H4 (cell line): ENCODE measurements at regions not wholly inside any gene's neighbourhood (a gene's known extent, or its start where the extent isn't known, plus 50 kb on each side); places are given as distances from the start of the nearest gene placed in this dataset.
A peak's percentile ranks its signal among the peaks of the same experiment; 100 is the strongest.

Source experiments
- DNase-seq: peaks from one replicate; pipeline ENCODE4 v3.0.0-alpha.2; 2015; ENCODE audit warnings: low spot score

- no peak for DNase-seq
These were observed 65.8 kb downstream of the ETAA1 start for GRCh38 chr2:67462738-67463496.

DNA sequence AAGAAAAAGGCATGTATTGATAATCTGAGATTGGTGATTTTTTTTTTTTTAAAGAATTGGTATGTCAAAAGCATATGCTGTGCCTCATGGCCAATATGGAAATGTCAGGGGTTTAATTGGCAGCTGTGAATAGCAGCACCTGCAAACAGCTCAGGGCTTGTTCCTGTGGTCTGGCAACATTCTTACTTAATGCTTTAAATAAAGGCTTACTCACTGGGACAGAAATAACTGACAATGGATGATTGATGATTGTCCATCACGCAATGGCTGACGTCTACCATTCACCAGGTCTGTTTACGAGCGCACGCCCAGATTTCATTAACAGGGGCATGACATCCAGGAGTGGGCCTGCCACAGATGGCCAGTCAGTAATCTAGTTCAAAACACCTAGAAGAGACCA is 66.7 kb downstream of the ETAA1 start:
- DNase-seq, result no peak

DNA sequence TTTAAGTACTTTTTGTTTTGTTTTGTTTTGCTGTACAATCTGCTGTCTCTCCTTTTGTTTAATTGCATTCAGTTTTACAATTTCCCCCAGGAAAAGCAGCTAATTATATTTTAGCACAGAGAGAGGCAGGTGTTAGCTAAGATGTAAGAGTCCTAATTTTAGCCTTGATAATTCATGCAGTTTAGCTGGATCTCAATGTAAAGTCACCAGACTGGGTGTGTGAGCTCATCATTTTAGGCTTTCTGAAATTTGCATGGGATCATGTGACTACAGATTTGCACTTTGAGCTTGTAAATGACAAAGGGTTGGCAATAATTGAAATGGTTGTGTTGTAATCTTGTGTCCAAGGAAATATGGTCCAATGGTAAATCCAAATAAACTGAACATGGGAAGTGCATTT is 68.5 kb downstream of the ETAA1 start:
- no peak for DNase-seq

DNA sequence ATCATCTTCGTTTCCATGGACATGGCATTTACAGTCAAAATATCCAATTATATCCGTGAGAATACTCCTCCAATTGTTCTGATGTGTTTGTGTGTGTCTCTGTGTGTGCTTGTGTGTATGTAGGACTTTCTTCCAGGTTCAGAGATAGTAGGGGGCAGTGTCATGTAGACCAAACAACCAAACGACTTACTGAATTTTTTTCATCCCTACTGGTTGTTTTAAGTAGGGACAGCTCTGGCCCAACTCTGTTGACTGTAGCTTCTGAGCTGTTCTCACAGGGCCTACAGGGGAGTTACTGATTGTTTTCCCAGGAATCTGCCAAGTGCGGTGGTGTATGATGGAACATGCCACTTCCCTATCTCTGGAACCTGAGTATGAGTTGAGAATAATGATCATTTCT is 69.6 kb downstream of the ETAA1 start:
- no peak for DNase-seq

DNA sequence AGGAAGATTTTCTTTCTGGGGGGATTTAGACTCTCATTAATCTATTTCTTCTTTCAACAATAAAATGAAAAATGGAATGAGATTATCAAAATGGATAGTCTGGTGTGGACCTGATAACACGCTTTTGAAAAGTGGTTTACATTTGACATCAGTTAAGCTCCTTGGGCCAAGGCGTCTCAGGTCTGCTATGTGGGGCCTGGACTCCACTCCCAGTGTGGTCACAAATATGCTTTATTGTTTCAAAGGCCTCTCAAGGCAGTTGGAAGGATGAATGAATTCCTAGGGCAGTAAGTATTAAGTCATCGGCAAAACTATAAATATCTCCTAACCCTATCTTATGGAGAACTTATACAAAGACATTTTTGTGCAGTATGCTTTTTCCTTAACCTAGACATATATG is 74.5 kb downstream of the ETAA1 start:
- no peak for DNase-seq

DNA sequence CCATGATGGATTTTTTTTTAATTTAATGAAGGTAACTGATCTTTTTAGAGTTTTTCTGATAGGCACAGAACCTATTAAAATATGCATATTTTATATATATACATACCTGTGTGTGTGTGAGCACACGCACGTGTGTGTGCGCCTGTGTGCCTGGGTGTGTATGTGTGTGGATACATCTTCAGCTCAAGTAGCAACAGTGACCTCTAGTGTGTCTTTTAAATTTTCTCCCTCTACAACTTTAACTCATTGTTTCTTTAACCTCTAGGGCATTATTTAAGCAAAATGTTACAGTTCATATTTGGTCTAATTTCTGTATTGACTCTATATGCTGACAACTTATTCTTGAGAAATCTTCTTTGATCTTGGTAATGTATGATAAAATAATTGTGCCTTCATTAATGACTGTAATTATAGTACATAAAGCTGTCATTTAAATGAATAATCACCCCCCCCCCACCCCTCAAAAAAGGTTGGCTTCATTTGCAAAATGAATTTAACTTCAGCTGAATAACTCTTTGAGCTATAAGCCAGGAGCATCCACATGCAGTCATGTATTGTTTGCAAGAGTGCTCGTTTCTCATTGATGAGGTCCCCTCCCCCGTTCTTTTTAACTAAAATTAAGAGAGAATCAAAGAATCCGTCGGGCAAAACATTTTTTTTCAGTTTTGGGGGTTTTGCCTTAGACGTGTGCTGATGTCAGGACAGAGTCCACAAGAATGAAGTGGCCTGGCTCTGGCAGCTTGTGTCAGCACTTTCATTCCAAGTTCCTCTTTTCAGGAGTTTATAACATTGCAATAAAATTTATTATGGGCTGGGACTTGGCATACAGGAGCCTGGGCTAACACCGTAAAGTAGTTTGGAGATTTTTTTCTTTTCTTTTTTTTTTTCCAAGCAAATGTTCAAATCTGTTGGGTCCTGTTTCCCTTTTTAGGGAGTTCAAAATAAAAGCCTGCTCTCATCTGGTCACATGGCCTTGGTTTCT is 80.0 kb downstream of the ETAA1 start:
- DNase-seq, result peak; percentile 52

- no peak for DNase-seq
These were observed 82.1 kb downstream of the ETAA1 start for GRCh38 chr2:67479261-67479660.

DNA sequence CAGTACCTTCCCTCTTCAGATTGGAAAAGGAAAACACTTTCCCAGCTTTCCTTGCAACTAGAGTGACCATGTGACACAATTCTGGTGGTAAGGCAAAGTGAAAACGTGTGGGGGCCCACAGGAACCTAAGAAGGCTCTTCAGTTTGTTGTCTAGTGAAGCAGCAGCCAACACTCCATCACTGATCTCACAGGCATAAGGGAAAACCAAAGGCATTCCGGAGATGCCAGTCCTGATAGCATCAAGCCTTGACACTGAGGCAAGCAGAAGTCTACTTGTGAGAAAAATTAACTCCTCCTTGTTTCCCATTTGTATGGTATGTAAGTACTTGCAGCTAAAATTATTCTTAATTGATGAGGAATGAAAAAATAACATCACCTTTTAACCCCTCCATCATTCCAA is 88.3 kb downstream of the ETAA1 start:
- DNase-seq, result no peak

DNA sequence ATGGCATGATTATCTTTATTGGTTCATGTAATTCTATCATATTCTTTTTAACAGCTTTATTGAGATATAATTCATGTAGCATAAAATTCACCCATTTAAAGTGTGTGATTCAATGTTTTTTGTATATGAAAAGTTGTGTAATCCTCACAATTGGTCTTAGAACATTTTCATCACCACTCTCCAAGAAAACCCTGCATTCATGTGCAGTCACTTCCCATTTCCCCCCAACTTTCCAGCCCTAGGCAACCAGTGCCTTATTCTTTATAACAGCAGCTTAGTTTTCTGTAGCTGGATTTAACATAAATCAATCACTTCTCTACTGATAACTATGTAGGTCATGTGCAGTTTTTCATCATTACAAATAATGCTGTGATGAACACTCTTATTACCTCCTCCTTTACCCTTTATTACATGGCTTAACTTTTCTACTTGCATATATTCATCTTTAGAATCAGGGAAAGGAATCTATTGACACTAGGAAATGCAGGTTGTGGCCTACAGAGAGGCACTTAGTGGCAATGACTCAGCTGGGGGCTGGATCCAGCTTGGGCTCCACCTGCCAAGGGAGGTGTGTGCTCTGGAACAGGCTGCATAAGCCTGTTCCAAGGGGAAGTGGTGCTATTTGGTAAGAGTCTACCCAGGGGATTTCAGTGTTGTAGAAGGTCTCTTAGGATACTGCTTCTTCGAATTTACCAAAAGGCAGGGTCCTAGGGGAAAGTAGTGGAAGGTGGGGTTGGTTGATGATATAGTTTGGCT is 89.1 kb downstream of the ETAA1 start:
- DNase-seq, result peak; percentile 7

DNA sequence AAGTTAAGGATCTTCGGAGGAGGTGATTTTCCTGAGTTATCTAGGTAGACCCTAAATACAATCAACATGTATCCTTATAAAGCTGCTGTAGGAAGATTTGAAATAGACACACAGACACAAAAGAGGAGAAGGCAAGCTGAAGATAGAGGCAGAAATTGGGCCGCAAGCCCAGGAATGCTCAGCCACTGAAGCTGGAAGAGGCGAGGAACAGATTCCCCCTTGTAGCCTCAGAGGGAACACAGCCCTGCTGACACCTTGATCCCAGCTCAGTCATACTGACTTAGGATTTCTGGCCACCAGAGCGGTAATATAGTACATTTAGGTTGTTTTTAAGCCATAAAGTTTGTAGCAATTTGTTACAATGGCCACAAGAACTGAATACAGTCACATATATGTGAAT is 90.9 kb downstream of the ETAA1 start:
- DNase-seq, result no peak

GRCh38 chr2:67489396-67489795 is 92.3 kb downstream of the ETAA1 start:
- DNase-seq, result no peak

GRCh38 chr2:67498931-67499330 is 101.8 kb downstream of the ETAA1 start:
- DNase-seq, result no peak

GRCh38 chr2:67499989-67500388 is 102.9 kb downstream of the ETAA1 start:
- no peak for DNase-seq

DNA sequence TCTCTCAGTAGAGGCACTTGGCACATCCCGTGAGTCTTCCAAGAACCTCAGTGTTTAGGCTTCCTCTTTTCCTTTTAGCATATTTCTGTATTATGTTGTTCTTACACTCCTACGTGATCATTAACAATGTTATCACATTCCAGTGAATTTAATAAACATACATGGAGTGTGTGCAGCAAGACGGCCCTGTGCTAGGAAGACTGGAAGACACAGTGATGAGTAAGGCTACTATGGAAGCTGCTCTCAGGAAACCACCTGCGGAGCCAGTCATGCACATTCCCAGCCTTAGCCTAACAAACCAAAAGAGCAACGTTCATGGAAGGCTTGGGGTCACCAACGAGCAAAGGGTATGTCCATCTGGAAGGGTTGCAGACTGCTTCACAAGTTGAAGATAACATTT is 103.4 kb downstream of the ETAA1 start:
- DNase-seq, result no peak

- no peak for DNase-seq
These were observed 105.4 kb downstream of the ETAA1 start for GRCh38 chr2:67502346-67503065.

GRCh38 chr2:67503066-67503795 is 106.1 kb downstream of the ETAA1 start:
- DNase-seq, result no peak

DNA sequence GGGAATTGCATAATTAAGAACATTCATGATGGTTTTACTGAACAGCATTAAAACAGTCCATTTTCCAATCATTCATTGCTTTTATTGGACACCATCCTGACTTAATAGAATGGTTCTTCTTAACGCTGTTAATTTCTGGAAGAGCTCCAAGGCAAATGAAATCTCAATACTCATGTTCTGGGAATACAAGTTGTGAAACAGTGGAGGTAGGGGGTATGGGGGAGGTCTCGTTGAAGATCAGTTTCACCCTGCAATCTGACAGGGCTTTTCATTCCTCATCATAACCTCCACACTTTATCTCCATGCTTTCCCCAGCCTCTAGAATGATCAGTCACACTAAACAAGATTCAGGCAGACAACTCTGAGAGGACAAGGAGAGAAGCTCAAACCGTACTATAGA is 113.6 kb downstream of the ETAA1 start:
- DNase-seq, result no peak

GRCh38 chr2:67514515-67514914 is 117.4 kb downstream of the ETAA1 start:
- DNase-seq, result peak; percentile 27

- no peak for DNase-seq
These were observed 117.9 kb downstream of the ETAA1 start for GRCh38 chr2:67515056-67515455.

GRCh38 chr2:67515538-67515937 is 118.4 kb downstream of the ETAA1 start:
- no peak for DNase-seq

GRCh38 chr2:67516362-67516761 is 119.2 kb downstream of the ETAA1 start:
- DNase-seq, result no peak
